Thyroid gland (tissue), 4 donors: ENCODE measurements at regions not wholly inside any gene's neighbourhood (a gene's known extent, or its start where the extent isn't known, plus 50 kb on each side); places are given as distances from the start of the nearest gene placed in this dataset.

Experiments
- DNase-seq, 2 donors: peaks; one replicate each; pipeline ENCODE4 v3.0.0-alpha.2; 2019
- H3K27ac ChIP-seq, 3 donors: fragments of 200-600 bp; sonication (generic); 1 replicate in 2 of 3; 2 replicates in 1 of 3; pipeline ENCODE4 v1.5.1; 2016 to 2019; ENCODE audit warnings: mild to moderate bottlenecking in 1 of 3, moderate library complexity in 1 of 3
- H3K27me3 ChIP-seq: fragments of 200-600 bp; sonication (generic); one replicate; pipeline ENCODE4 v1.5.1; 2019
- H3K36me3 ChIP-seq, 2 donors: fragments of 200-600 bp; sonication (generic); one replicate each; pipeline ENCODE4 v1.5.1; 2016 to 2019
- H3K4me1 ChIP-seq, 2 donors: fragments of 200-600 bp; sonication (generic); one replicate each; pipeline ENCODE4 v1.5.1; 2017 to 2019
- H3K4me3 ChIP-seq, 3 donors: fragments of 200-600 bp; sonication (generic); replicated peaks in 1 of 3; 1 replicate in 2 of 3; 2 replicates in 1 of 3; pipeline ENCODE4 v1.5.1; 2016; ENCODE audit warnings: mild to moderate bottlenecking in 1 of 3
- H3K9me3 ChIP-seq: fragments of 200-600 bp; sonication (generic); one replicate; pipeline ENCODE4 v1.5.1; 2017
- POLR2A ChIP-seq, 2 donors: fragments of 450-650 bp; IDR thresholded peaks; one replicate each; pipeline ENCODE4 v1.6.1; 2017; ENCODE audit warnings: antibody characterized with exemption in 2 of 2, mild to moderate bottlenecking in 2 of 2, moderate library complexity in 1 of 2
- WGBS, 2 donors: methylation state at CpG; one replicate each; pipeline ENCODE4 v1.1.5; 2017; 5-methylcytosine and 5-hydroxymethylcytosine counted together
- intact Hi-C: fragments of 100-400 bp; cut with DNase I; formaldehyde crosslinking; loops from one replicate; pipeline ENCODE4 v1.15.1; 2023
- TF ChIP-seq, protein P1 (sequence below), 6 experiments: fragments of 200-600 bp in 3 of 6; fragments of 450-650 bp in 3 of 6; sonication (generic) in 3 of 6; IDR thresholded peaks; one replicate each; pipeline ENCODE4 v1.5.1; 2016 to 2019; ENCODE audit warnings: antibody characterized with exemption in 6 of 6, mild to moderate bottlenecking in 2 of 6, inconsistent platforms in 1 of 6, moderate library complexity in 1 of 6

DNA sequence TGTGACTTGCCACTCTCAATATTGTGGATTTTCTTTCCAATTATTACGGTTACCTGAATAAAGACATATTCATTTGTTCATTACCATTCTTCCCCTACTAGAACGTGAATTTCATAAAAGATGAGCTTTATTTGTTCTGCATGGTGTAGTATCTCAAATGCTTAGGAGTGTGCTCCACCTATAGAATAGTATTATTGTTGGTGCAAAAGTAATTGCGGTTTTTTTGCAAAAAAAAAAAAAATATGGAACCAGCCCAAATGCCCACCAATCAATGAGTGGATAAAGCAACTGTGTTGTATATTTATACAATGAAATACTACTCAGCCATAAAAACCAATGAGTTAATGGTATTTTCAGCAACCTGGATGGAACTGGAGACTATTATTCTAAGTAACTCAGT is 525.5 kb upstream of the PRKX start:
- no peak for DNase-seq
- no peak for TF ChIP-seq POLR2A (IDR thresholded peaks at IDR 0.05)
- TF ChIP-seq, protein P1, sequence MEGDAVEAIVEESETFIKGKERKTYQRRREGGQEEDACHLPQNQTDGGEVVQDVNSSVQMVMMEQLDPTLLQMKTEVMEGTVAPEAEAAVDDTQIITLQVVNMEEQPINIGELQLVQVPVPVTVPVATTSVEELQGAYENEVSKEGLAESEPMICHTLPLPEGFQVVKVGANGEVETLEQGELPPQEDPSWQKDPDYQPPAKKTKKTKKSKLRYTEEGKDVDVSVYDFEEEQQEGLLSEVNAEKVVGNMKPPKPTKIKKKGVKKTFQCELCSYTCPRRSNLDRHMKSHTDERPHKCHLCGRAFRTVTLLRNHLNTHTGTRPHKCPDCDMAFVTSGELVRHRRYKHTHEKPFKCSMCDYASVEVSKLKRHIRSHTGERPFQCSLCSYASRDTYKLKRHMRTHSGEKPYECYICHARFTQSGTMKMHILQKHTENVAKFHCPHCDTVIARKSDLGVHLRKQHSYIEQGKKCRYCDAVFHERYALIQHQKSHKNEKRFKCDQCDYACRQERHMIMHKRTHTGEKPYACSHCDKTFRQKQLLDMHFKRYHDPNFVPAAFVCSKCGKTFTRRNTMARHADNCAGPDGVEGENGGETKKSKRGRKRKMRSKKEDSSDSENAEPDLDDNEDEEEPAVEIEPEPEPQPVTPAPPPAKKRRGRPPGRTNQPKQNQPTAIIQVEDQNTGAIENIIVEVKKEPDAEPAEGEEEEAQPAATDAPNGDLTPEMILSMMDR (IDR thresholded peaks at IDR 0.05), result no peak
- no peaks in the 10 kb centered on the region for H3K4me1 ChIP-seq
- no peak overlapping the region for H3K4me3 ChIP-seq
- intact Hi-C loops, result no loop called here
- no peak overlapping the region for H3K27ac ChIP-seq
- 86 to 89% methylated on average over 3 of the region's 3 CpGs for WGBS, 2 donors
- no peaks in the 10 kb centered on the region for H3K36me3 ChIP-seq
- H3K27me3 ChIP-seq, result no peaks in the 10 kb centered on the region
- no peaks in the 10 kb centered on the region for H3K9me3 ChIP-seq

DNA sequence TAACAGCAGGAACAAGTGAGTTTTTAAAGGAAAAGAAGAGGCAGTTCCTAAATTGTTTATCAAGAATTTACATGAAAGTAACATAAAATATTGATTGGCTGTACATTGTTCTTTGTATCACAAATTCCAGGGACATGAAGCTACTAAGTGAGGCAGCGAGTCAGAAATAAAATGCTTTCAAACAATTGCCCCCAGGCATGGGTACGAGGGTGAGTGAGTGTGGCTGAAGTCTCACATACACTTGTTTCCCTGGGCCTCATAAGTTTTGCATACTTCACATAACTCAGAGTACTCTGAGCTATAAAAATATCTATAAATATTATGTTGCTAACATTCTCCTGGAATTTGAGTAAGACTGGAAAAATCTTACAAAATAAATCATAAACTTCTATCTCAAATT is 511.6 kb upstream of the PRKX start:
- no peaks in the 10 kb centered on the region for H3K27me3 ChIP-seq
- no peak overlapping the region for H3K27ac ChIP-seq
- H3K9me3 ChIP-seq, result no peaks in the 10 kb centered on the region
- DNase-seq, result no peak
- H3K4me1 ChIP-seq, result no peaks in the 10 kb centered on the region
- no peak for TF ChIP-seq POLR2A (IDR thresholded peaks at IDR 0.05)
- TF ChIP-seq, protein P1 (IDR thresholded peaks at IDR 0.05), result no peak
- H3K4me3 ChIP-seq, result no peak overlapping the region
- H3K36me3 ChIP-seq, result no peaks in the 10 kb centered on the region
- 47 to 51% methylated on average over 2 of the region's 2 CpGs for WGBS, 2 donors
- intact Hi-C loops, result no loop called here

DNA sequence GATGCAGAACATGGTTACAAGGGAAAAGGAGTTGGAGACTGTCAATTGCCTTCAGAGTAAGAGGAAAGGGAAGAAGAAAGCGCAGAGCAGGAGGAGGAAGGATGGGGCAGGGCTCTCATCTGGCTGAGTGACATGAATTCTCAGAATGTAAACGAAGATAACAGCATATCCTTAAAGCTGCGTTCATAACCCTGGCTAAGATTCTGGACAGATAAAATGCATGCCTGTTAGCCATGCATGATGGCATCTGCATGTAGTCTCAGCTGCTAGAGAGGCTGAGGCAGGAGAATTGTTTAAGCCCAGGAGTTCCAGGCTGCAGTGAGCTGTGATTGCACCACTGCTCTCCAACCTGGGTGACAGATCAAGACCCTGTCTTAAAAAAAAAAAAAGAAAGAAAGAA is 493.5 kb upstream of the PRKX start:
- Histone ChIP-seq H3K9me3 (no peaks in the 10 kb centered on the region), H3K4me3 (no peak overlapping the region), H3K27ac (no peak overlapping the region), H3K36me3 (no peaks in the 10 kb centered on the region), H3K4me1 (no peaks in the 10 kb centered on the region), H3K27me3 (no peaks in the 10 kb centered on the region)
- intact Hi-C loops, result no loop called here
- WGBS, 2 donors, result 43 to 51% methylated on average over 3 of the region's 3 CpGs
- no peak for DNase-seq
- TF ChIP-seq, protein P1 (IDR thresholded peaks at IDR 0.05), result no peak
- TF ChIP-seq POLR2A (IDR thresholded peaks at IDR 0.05), result no peak

DNA sequence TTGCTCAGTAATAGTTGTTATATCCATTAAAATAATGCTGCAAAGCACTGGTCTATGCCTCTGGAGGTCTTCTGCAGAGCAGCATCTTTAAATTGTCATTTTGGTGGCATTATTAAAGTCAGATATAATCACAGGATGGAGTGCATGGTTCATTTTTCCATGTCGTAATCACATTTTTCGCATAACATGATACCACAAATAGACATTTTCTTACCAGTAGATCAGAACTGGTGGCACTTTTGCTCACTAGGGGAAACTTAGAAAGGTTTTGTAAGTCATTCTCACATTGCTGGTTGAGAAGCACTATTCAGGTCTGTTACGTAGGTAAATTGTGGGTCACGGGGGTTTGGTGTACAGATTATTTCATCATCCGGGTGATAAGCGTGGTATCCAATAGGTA is 484.5 kb upstream of the PRKX start:
- intact Hi-C loops, result no loop called here

DNA sequence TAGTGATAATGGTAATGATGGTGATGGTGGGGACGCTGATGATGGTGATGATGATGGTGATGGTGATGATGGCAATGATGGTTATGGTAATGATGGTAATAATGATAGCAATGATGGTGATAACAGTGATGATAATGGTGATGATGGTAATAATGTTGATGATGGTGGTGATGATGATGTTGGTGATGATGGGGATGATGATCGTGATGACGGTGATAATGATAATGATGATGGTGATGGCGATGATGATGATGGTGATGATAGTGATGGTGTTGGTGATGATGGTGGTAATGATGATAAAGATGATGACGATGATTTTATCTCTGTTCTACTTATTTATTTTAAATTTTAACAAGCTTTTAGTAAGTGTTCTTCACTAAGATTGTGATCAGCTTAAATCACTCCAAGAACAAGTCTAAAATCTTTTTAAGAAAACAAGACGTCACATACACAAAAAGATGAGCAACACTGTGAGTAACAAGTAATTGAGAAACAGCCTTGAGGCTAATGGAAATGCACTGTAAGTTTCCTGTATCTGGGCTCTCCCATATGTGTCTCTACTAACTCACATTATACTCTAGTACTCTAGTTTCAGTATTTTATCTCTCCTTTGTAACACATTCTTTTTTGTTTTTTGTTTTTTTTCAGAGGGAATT is 480.2 kb upstream of the PRKX start:
- Histone ChIP-seq H3K4me1 (no peaks in the 10 kb centered on the region), H3K4me3 (no peak overlapping the region), H3K9me3 (no peaks in the 10 kb centered on the region), H3K27me3 (no peaks in the 10 kb centered on the region), H3K27ac (no peak overlapping the region), H3K36me3 (no peaks in the 10 kb centered on the region)
- TF ChIP-seq POLR2A (IDR thresholded peaks at IDR 0.05), result no peak
- TF ChIP-seq, protein P1 (IDR thresholded peaks at IDR 0.05), result no peak
- DNase-seq, result no peak
- 86 to 91% methylated on average over 6 of the region's 6 CpGs for WGBS, 2 donors
- intact Hi-C loops, result no loop called here

More for the DNA sequence above, 484.5 kb upstream of the PRKX start:
- Histone ChIP-seq H3K36me3 (no peaks in the 10 kb centered on the region), H3K27me3 (no peaks in the 10 kb centered on the region), H3K9me3 (no peaks in the 10 kb centered on the region), H3K4me3 (no peak overlapping the region), H3K4me1 (no peaks in the 10 kb centered on the region), H3K27ac (no peak overlapping the region)
- TF ChIP-seq, protein P1 (IDR thresholded peaks at IDR 0.05), result no peak
- no peak for TF ChIP-seq POLR2A (IDR thresholded peaks at IDR 0.05)
- no peak for DNase-seq
- WGBS, 2 donors, result 96 to 97% methylated on average over 6 of the region's 6 CpGs
